ENCODE measurements at regions not wholly inside any gene's neighbourhood (a gene's known extent, or its start where the extent isn't known, plus 50 kb on each side); places are given as distances from the start of the nearest gene placed in this dataset.
"Not testable (repeated sequence)": the region's sequence is repeated elsewhere in the genome, so short reads cannot be mapped to it uniquely, and the experiment has no call there.

DNA sequence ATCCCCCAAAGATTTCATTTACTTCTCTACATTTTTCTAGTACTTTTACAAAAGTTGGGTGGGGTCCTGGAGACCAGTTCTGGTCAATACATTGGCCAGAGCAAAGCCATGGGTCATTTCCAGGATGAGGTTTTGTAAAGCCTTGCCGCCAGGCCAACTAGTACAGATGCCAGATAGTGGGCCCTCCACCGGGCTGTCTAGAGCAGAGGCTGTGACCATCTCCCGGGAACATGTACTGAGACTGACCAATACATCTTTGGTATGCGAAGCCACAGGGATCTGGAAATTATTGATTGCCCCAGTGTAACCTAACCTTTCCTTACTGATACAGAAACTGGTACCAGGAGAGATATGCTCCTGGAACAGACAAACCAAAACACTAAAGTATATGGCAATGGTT, 599.2 kb downstream of the ADCYAP1 start:
- DNase-seq: no peak

DNA sequence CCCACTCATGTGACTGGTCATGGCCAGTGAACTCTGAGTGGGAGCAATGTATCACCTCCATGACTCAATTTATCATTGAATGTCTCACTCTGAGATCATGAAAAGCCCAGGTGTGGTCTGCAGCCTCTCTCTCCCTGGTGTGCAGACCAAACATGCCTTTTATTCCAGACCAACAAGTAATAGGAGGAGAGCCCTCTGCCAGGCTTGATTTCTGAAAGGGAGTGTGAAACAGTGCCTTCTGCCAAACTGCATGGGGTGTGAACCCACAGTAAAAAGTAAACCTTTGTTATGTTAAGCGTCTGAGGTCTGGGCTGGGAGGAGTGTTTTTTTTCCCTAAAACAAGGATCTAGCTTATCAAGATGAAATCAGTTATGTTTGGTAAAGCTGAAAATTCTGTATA, 601.2 kb downstream of the ADCYAP1 start:
- no peak for DNase-seq

- DNase-seq: no peak
Observed at GRCh38 chr18:1510542-1511179, 606.0 kb downstream of the ADCYAP1 start.

DNA sequence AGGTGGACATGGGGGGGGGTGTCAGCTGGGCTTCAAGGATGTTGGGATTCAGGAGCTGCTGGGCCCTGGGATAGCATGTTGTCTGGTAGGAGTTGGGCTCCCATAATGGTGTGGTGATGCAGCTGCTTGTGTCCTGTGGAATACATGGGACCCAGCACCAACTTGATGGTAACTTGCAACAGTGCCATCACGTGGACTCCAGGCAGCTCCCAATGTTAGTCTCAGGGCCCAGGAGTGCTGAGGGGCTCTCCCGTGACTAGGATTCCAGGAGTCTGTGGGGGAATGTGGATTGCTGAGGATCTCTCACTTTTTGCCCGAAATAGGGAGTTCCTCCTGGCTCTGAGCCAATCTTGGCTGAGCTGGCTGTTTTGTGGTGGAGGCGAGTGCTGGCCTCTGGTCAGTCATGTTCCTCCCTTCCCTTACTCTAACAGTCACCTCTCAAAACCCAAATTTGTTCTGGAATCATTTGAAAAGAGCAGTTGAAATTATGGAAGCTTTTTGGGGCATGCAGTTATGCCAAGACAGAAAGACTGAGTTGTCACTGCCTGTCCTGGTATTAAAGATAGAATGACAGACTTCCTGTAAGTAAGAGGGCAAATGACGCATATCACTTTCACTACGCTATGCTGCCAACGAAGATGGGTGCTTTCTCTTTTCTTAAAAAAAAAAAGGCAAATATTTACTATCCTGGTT, 607.1 kb downstream of the ADCYAP1 start:
- no peak for DNase-seq

DNA sequence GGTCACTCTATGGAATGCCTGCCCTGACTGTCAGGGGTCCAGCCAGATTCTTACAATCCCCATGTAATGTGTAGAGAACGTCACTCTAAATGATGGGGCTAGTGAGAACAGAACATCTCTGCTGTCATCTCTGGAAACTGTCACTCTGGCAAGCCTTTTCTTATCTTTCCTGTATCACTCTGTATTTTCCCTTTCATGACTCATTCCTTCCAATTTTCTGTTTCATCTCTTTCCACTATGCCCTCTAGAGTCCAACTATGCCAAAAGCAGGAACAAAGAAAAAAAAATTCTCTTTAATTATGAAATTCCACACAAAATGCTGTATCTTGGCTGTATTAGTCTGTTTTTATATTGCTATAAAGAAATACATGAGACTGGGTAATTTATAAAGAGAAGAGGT, 608.8 kb downstream of the ADCYAP1 start:
- no peak for DNase-seq

DNA sequence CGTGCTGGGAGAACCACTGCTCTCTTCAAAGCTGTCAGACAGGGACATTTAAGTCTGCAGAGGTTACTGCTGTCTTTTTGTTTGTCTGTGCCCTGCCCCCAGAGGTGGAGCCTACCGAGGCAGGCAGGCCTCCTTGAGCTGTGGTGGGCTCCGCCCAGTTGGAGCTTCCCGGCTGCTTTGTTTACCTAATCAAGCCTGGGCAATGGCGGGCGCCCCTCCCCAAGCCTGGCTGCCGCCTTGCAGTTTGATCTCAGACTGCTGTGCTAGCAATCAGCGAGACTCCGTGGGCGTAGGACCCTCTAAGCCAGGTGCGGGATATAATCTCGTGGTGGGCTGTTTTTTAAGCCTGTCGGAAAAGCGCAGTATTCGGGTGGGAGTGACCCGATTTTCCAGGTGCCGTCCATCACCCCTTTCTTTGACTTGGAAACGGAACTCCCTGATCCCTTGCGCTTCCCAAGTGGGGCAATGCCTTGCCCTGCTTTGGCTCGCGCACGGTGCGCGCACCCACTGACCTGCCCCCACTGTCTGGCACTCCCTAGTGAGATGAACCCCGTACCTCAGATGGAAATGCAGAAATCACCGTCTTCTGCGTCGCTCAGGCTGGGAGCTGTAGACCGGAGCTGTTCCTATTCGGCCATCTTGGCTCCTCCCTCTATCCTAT, 617.0 kb downstream of the ADCYAP1 start:
- DNase-seq: not testable (repeated sequence)

- no peak for DNase-seq
Observed at GRCh38 chr18:1522249-1522615, 617.6 kb downstream of the ADCYAP1 start.

GRCh38 chr18:1526991-1527390, 622.3 kb downstream of the ADCYAP1 start:
- no peak for DNase-seq

DNA sequence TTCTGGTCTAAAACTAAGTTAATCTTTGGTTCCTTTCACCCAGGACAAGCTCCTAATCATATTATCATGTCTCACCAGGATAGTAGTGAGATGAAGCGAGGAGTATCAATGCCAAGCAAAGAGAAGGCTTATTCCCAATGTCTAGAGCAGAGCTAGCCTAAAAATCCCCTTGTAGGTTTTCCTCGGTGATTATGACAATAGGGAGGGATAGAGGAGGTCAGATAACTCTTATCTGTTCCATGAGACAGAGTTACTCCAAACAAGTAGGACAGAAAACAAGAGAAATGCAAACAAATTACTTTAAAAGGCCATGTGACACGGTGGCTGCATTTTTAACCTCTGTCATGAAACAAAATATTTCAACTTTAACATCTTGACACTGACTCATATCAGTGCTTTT, 623.1 kb downstream of the ADCYAP1 start:
- DNase-seq: no peak

- DNase-seq: no peak
Observed at GRCh38 chr18:1528447-1528846, 623.8 kb downstream of the ADCYAP1 start.

DNA sequence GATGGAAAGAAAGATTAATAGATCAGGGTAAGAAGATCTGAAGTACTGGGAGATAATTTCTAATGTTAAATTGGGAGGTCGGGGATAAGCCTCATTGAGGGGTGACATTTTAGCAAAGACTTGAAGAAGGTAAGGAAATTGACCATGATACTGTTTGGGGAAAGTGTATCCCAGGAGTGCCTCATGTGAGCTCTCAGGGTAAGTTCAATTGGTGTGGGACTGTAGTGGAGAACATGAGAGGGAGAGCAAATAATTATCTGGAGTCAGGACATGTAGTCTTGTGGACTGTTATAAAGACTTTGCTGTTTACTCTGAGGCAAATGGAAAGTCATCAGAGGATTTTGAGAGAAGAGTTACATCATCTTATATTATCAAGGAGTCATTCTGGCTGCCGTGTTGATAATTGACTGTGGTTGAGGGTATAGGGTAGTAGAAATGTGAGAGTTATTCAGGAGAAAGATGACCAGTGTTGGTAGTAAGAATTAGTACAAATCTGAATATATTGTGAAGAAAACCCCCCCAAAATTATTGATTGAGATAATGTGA, 624.4 kb downstream of the ADCYAP1 start:
- no peak for DNase-seq

GRCh38 chr18:1530650-1531049, 626.0 kb downstream of the ADCYAP1 start:
- DNase-seq: no peak

- no peak for DNase-seq
Observed at GRCh38 chr18:1539276-1539675, 634.6 kb downstream of the ADCYAP1 start.

- no peak for DNase-seq
Observed at GRCh38 chr18:1541478-1541877, 636.8 kb downstream of the ADCYAP1 start.

GRCh38 chr18:1542230-1542774, 637.6 kb downstream of the ADCYAP1 start:
- no peak for DNase-seq

DNA sequence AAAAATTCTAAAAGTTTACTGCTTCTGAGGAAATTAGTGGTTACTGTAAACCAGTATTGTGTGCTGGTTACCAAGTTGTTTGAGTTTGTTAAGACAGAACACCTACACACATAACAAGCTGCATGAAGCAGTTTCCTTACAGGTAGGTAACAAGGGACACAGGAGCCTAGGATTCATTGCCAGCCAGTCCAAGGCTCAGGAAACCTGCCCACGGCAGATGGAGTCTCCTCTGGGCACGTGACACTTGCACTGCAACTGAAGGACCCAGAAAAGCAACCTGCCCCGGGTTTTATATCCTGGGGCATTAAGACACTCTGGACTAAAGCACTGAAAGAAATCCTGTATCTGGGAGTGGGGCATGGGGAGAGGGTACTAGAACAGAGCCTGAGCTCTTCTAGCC, 639.3 kb downstream of the ADCYAP1 start:
- no peak for DNase-seq

GRCh38 chr18:1557711-1558110, 653.0 kb downstream of the ADCYAP1 start:
- DNase-seq: not testable (repeated sequence)

- no peak for DNase-seq
Observed at GRCh38 chr18:1559563-1559962, 654.9 kb downstream of the ADCYAP1 start.

GRCh38 chr18:1564793-1565192, 660.1 kb downstream of the ADCYAP1 start:
- no peak for DNase-seq

GRCh38 chr18:1571206-1571605, 666.5 kb downstream of the ADCYAP1 start:
- DNase-seq: no peak

DNA sequence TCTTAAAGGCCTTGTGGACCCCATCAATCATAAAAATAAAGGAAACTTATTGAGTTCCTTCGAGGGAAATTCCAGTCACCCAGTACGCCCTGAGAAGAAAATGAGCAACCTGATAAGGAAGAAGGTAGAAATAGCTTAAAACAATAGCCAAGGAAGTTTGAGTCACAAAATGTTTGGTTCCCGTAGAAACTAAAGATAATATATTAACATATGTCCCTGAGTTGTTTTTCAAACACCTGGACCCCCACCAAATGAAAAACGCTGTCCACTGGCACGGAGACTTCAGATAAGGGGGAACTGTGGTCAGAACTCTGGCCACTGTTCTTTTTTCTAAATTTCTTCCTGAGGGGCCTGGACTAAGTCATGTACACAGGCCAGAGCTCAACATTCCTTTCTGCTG, 669.1 kb downstream of the ADCYAP1 start:
- DNase-seq: no peak

DNA sequence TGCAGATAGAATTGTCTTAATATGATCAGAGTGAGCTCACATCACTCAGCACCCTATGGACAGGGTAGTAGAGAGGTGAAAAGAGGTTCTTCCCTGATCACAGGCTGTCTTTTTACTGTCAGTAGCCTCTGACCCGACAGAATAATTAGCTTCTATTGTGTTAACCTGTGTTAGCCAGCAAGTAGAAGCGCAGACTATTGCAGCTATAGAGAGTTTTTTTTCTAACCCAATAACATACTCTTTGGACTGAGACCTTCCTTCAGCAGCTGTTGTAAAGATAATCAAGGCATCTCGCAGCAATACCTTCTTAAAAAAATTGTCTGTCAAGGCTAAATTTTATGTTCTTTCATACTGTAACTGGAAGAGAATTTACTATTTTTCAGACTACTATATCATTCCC, 670.4 kb downstream of the ADCYAP1 start:
- DNase-seq: no peak

- no peak for DNase-seq
Observed at GRCh38 chr18:1578505-1578904, 673.8 kb downstream of the ADCYAP1 start.

DNA sequence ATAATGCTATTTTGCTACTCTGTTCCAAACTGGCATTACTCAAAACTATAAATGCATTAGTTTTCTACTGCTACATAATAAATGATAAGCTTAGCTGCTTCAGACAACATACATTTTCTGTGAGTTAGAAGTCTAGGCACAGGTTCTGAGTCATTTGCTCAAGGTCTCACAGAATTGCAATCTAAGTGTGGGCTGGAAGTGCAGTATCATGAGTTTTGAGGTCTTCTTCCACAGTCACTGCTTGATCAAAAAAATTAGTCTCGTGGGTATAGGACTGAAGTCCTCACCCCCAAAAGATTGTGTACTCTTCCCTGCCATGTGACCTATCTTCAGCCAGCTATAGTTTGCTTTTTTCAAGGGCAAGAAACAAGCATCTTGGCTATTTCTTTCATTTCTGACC, 676.9 kb downstream of the ADCYAP1 start:
- DNase-seq: no peak
